C4-2B (cell line): ENCODE measurements at regions not wholly inside any gene's neighbourhood (a gene's known extent, or its start where the extent isn't known, plus 50 kb on each side); places are given as distances from the start of the nearest gene placed in this dataset.
A peak's percentile ranks its signal among the peaks of the same experiment; 100 is the strongest.

Experiments
- H3K27ac ChIP-seq: fragments of 450-650 bp; 2 replicates; pipeline ENCODE4 v1.5.1; 2017
- CTCF ChIP-seq: fragments of 450-650 bp; conservative IDR thresholded peaks from 2 replicates; pipeline ENCODE4 v1.5.1; 2017; ENCODE audit warnings: mild to moderate bottlenecking
- ZFX ChIP-seq: fragments of 450-650 bp; IDR thresholded peaks from 2 replicates; pipeline ENCODE4 v1.6.1; 2017

- H3K27ac ChIP-seq: no peak overlapping the region
- TF ChIP-seq ZFX (no peak), CTCF (no peak)
Observed at GRCh38 chr13:105219651-105220050, 1315.8 kb downstream of the EFNB2 start.

GRCh38 chr13:105213512-105213911 is 1322.0 kb downstream of the EFNB2 start:
- H3K27ac ChIP-seq: no peak overlapping the region
- TF ChIP-seq ZFX: no peak
- no peak for TF ChIP-seq CTCF

- no peak overlapping the region for H3K27ac ChIP-seq
- TF ChIP-seq ZFX: no peak
- TF ChIP-seq CTCF: no peak; the same call in 1 of the 2 replicates
Observed at GRCh38 chr13:105207572-105208293, 1327.7 kb downstream of the EFNB2 start.

GRCh38 chr13:105202354-105202753 is 1333.1 kb downstream of the EFNB2 start:
- H3K27ac ChIP-seq: no peak overlapping the region
- TF ChIP-seq CTCF (peak; percentile 48), ZFX (no peak)

GRCh38 chr13:105201351-105201750 is 1334.1 kb downstream of the EFNB2 start:
- TF ChIP-seq CTCF: no peak
- TF ChIP-seq ZFX: no peak
- H3K27ac ChIP-seq: no peak overlapping the region

- no peak overlapping the region for H3K27ac ChIP-seq
- TF ChIP-seq ZFX (no peak), CTCF (no peak)
Observed at GRCh38 chr13:105200181-105200580, 1335.3 kb downstream of the EFNB2 start.

GRCh38 chr13:105196052-105196451 is 1339.4 kb downstream of the EFNB2 start:
- TF ChIP-seq CTCF (no peak), ZFX (no peak)
- no peak overlapping the region for H3K27ac ChIP-seq
